ENCODE measurements at regions not wholly inside any gene's neighbourhood (a gene's known extent, or its start where the extent isn't known, plus 50 kb on each side); places are given as distances from the start of the nearest gene placed in this dataset.

GRCh38 chr10:45501791-45502190, 127.8 kb downstream of the ALOX5 start:
- no peak for TF ChIP-seq TCF7 (CRISPR knock-in tag; IDR thresholded peaks at IDR 0.05; ENCODE audit: low read depth)
- no peak for TF ChIP-seq ATF2 (CRISPR knock-in tag; IDR thresholded peaks at IDR 0.05; ENCODE audit: borderline replicate concordance, low read depth)
- TF ChIP-seq MAX (CRISPR knock-in tag; IDR thresholded peaks at IDR 0.05): no peak
- no peak for TF ChIP-seq SP1 (CRISPR knock-in tag; conservative IDR thresholded peaks at IDR 0.05)
- TF ChIP-seq, protein P1, sequence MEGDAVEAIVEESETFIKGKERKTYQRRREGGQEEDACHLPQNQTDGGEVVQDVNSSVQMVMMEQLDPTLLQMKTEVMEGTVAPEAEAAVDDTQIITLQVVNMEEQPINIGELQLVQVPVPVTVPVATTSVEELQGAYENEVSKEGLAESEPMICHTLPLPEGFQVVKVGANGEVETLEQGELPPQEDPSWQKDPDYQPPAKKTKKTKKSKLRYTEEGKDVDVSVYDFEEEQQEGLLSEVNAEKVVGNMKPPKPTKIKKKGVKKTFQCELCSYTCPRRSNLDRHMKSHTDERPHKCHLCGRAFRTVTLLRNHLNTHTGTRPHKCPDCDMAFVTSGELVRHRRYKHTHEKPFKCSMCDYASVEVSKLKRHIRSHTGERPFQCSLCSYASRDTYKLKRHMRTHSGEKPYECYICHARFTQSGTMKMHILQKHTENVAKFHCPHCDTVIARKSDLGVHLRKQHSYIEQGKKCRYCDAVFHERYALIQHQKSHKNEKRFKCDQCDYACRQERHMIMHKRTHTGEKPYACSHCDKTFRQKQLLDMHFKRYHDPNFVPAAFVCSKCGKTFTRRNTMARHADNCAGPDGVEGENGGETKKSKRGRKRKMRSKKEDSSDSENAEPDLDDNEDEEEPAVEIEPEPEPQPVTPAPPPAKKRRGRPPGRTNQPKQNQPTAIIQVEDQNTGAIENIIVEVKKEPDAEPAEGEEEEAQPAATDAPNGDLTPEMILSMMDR (IDR thresholded peaks at IDR 0.05): no peak
